ENCODE measurements at regions not wholly inside any gene's neighbourhood (a gene's known extent, or its start where the extent isn't known, plus 50 kb on each side); places are given as distances from the start of the nearest gene placed in this dataset.

DNA sequence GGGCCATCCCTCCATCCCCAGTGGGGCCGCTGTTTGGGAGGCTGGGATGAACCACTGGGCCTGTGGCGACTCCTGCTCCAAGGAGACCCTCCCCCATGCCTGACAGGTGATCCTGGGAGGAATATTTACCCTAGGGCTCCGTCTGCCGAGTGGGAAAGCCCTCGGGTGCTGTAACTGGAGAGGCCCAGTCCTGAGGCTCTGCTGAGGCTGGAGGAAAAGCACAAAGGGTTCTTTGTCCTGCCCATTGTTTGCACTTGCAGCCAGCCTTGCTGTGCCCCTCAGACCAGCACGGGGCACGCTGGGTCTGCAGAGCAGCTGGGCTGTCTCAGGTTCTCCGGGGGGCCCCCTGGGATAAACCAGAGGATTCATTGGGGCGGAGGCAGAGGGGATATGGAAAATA, 321.1 kb downstream of the MN1 start:
- DNase-seq (ENCODE audit: insufficient read length, low spot score) (no peak), FAIRE-seq (no peak)
- no peak for TF ChIP-seq CTCF (IDR thresholded peaks at IDR 0.05; ENCODE audit: insufficient read depth, missing control alignments)

DNA sequence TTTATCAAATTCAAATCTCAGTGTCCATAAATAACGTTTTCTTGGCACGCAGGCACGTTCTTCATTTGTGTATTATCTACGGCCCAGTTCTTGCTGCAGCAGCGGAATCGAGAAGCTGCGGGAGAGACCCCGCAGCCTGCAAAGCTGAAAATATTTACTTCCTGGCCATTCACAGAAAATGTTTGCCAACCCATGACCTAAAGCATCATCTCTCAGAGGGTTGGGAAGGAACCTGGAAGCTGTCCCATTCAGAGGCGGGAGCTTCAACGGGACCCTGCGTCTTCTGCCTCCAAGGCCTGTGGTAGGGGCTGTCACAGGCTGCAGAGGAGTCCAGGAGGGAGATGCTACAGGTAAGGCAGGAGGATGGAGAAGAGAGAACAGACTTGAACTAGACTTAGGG, 319.2 kb downstream of the MN1 start:
- DNase-seq (ENCODE audit: insufficient read length, low spot score): no peak
- FAIRE-seq: no peak
- no peak for TF ChIP-seq CTCF (IDR thresholded peaks at IDR 0.05; ENCODE audit: insufficient read depth, missing control alignments)

DNA sequence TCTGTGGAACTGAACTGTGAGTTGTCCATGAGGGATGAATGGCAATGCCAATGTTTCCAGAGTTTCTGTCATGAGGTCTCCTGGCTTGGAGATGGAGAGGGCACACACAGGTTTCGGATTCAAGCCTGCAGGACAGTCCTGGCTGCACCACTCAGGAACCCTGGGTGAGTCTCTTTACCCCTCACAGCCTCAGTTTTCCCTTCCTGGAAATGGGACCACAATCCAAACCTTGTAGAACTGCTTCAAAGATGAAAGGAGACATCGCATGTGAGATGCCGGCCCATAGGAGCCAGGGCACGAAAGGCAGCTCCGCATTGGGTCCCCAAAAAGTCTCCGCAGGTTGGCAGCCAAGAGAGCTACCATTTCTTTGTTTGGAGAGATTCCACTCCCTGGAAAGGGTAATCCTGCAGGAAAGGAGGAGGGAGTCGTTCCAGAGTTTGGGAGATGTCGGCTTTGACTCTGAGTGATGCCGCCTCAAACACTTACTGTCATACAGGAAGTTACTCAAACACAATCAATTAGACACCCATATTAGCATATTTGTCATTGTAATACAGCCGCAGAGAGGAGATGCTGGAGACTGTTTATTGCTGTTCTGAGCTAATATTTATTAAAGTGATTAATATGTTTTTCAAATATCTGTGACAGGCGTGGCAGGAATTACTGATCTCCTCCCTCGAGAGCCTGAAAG, 318.3 kb downstream of the MN1 start:
- FAIRE-seq: no peak
- no peak for TF ChIP-seq CTCF (IDR thresholded peaks at IDR 0.05; ENCODE audit: insufficient read depth, missing control alignments)
- no peak for DNase-seq (ENCODE audit: insufficient read length, low spot score)

GRCh38 chr22:27485842-27486241, 315.7 kb downstream of the MN1 start:
- DNase-seq (ENCODE audit: insufficient read length, low spot score) (no peak), FAIRE-seq (no peak)
- no peak for TF ChIP-seq CTCF (IDR thresholded peaks at IDR 0.05; ENCODE audit: insufficient read depth, missing control alignments)

GRCh38 chr22:27487600-27488452, 313.7 kb downstream of the MN1 start:
- FAIRE-seq: no peak
- DNase-seq (ENCODE audit: insufficient read length, low spot score): no peak
- no peak for TF ChIP-seq CTCF (IDR thresholded peaks at IDR 0.05; ENCODE audit: insufficient read depth, missing control alignments)

DNA sequence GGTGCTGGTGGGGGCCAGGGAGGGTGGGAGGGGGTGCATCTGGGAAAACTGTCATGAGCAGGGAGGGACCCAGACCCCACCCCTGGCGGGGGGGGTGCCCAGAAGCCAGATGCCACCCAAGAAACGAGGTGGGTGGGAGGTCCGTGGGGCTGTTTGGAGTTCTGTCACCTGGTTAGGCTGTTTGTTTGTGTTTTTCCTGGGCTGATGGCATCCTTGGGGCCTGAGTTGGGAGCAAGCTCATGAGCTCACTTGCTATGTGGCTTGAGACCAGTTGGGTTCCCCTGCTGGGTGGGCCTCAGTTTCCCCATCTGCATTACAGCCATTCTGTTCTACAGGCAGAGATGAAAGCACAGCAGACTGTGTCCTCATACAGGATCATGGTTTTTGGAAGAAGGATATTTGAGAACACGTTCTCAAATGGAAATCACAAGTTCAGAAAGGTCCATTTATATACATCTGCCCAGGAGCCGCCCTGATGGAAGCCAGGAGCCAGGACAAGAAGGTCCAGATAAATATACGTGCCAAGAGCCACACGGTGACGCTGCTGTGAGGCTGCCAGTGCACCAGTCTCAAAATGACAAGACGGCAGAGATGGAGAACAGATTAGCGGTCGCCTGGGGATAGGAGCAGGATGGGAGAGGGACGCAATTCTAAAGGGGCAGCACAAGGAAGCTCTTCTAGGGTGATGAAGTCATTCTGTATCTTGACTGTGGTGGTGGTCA, 312.9 kb downstream of the MN1 start:
- TF ChIP-seq CTCF (IDR thresholded peaks at IDR 0.05; ENCODE audit: insufficient read depth, missing control alignments): no peak
- FAIRE-seq (no peak), DNase-seq (ENCODE audit: insufficient read length, low spot score) (no peak)

Data from D721Med (cell line).